ENCODE measurements at regions not wholly inside any gene's neighbourhood (a gene's known extent, or its start where the extent isn't known, plus 50 kb on each side); places are given as distances from the start of the nearest gene placed in this dataset.

- Mint-ChIP-seq H3K27me3 (peaks cover 7% of the 10 kb centered on the region), H3K36me3 (no peaks in the 10 kb centered on the region), H3K4me3 (no peak overlapping the region), H3K27ac (no peak overlapping the region), H3K9me3 (peaks cover 0 to 2% (median 0%) of the 10 kb centered on the region in 7 donors), H3K4me1 (no peaks in the 10 kb centered on the region)
- Histone ChIP-seq H3K27ac (ENCODE audit: insufficient read depth, low read length, poor library complexity, severe bottlenecking) (no peak overlapping the region), H3K9me3 (ENCODE audit: control insufficient read depth in 2 of 2, low read length in 2 of 2) (no peaks in the 10 kb centered on the region), H3K36me3 (ENCODE audit: control insufficient read depth, insufficient read depth, low read length) (no peaks in the 10 kb centered on the region), H3K4me1 (ENCODE audit: control insufficient read depth, insufficient read depth, low read length, poor library complexity, severe bottlenecking) (no peaks in the 10 kb centered on the region), H3K27me3 (ENCODE audit: control insufficient read depth, insufficient read depth, low read length) (peaks cover 6% of the 10 kb centered on the region), H3K4me3 (ENCODE audit: low read depth, low read length) (no peak overlapping the region)
- DNase-seq (no peak), ATAC-seq (ENCODE audit: low read depth in 2 of 2) (no peak)
Observed at GRCh38 chr14:56049536-56049935, 68.7 kb upstream of the PELI2 start.

DNA sequence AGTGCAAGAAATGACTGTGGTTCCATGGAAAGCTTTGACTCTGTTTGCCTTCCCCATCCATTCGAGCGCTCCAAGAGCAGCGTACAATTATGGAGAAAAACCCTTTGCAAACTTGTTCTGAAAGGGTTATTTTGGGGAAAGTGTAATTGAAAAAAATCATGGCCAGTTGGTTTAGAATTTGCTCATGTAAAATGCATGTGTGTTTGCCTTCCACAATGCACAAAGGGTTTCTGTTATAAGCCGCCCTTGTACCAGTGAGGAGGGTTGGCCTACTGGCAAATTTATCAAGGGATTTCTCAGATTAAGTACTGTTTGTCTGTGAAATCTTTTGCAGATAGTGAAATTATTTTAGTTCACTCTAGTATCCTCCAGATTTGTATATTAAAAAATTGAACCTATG, 62.7 kb upstream of the PELI2 start:
- Histone ChIP-seq H3K4me1 (ENCODE audit: control insufficient read depth, insufficient read depth, low read length, poor library complexity, severe bottlenecking) (no peaks in the 10 kb centered on the region), H3K27me3 (ENCODE audit: control insufficient read depth, insufficient read depth, low read length) (peaks cover 4% of the 10 kb centered on the region), H3K4me3 (ENCODE audit: low read depth, low read length) (no peak overlapping the region), H3K9me3 (ENCODE audit: control insufficient read depth in 2 of 2, low read length in 2 of 2) (no peaks in the 10 kb centered on the region), H3K27ac (ENCODE audit: insufficient read depth, low read length, poor library complexity, severe bottlenecking) (no peak overlapping the region), H3K36me3 (ENCODE audit: control insufficient read depth, insufficient read depth, low read length) (no peaks in the 10 kb centered on the region)
- no peak overlapping the region for H3K4me3 Mint-ChIP-seq
- no peak overlapping the region for H3K27ac Mint-ChIP-seq
- peaks cover 0 to 4% (median 0%) of the 10 kb centered on the region in 7 donors for H3K9me3 Mint-ChIP-seq
- H3K27me3 Mint-ChIP-seq, result peaks cover 7% of the 10 kb centered on the region
- DNase-seq (no peak), ATAC-seq (ENCODE audit: low read depth in 2 of 2) (no peak)
- no peaks in the 10 kb centered on the region for H3K4me1 Mint-ChIP-seq
- H3K36me3 Mint-ChIP-seq, result no peaks in the 10 kb centered on the region

- Mint-ChIP-seq H3K4me3 (no peak overlapping the region), H3K27ac (no peak overlapping the region), H3K4me1 (no peaks in the 10 kb centered on the region), H3K36me3 (no peaks in the 10 kb centered on the region), H3K9me3 (peaks cover 0 to 4% (median 0%) of the 10 kb centered on the region in 7 donors), H3K27me3 (peaks cover 7% of the 10 kb centered on the region)
- DNase-seq, result no peak
- ATAC-seq (ENCODE audit: low read depth in 2 of 2), result no peak
- Histone ChIP-seq H3K4me1 (ENCODE audit: control insufficient read depth, insufficient read depth, low read length, poor library complexity, severe bottlenecking) (no peaks in the 10 kb centered on the region), H3K27me3 (ENCODE audit: control insufficient read depth, insufficient read depth, low read length) (peaks cover 4% of the 10 kb centered on the region), H3K36me3 (ENCODE audit: control insufficient read depth, insufficient read depth, low read length) (no peaks in the 10 kb centered on the region), H3K27ac (ENCODE audit: insufficient read depth, low read length, poor library complexity, severe bottlenecking) (no peak overlapping the region), H3K4me3 (ENCODE audit: low read depth, low read length) (no peak overlapping the region), H3K9me3 (ENCODE audit: control insufficient read depth in 2 of 2, low read length in 2 of 2) (no peaks in the 10 kb centered on the region)
Observed at GRCh38 chr14:56056031-56056430, 62.2 kb upstream of the PELI2 start.

GRCh38 chr14:56057071-56057741, 61.0 kb upstream of the PELI2 start:
- peaks cover 0 to 4% (median 0%) of the 10 kb centered on the region in 7 donors for H3K9me3 Mint-ChIP-seq
- H3K4me1 Mint-ChIP-seq, result no peaks in the 10 kb centered on the region
- no peak overlapping the region for H3K4me3 ChIP-seq (ENCODE audit: low read depth, low read length)
- H3K36me3 Mint-ChIP-seq, result no peaks in the 10 kb centered on the region
- H3K36me3 ChIP-seq (ENCODE audit: control insufficient read depth, insufficient read depth, low read length), result no peaks in the 10 kb centered on the region
- peaks cover under 1% of the 10 kb centered on the region for H3K27me3 Mint-ChIP-seq
- no peak overlapping the region for H3K27ac Mint-ChIP-seq
- ATAC-seq (ENCODE audit: low read depth in 2 of 2), result no peak
- no peaks in the 10 kb centered on the region for H3K4me1 ChIP-seq (ENCODE audit: control insufficient read depth, insufficient read depth, low read length, poor library complexity, severe bottlenecking)
- DNase-seq, result no peak
- H3K9me3 ChIP-seq (ENCODE audit: control insufficient read depth in 2 of 2, low read length in 2 of 2), result no peaks in the 10 kb centered on the region
- H3K4me3 Mint-ChIP-seq, result no peak overlapping the region
- no peaks in the 10 kb centered on the region for H3K27me3 ChIP-seq (ENCODE audit: control insufficient read depth, insufficient read depth, low read length)
- H3K27ac ChIP-seq (ENCODE audit: insufficient read depth, low read length, poor library complexity, severe bottlenecking), result no peak overlapping the region

DNA sequence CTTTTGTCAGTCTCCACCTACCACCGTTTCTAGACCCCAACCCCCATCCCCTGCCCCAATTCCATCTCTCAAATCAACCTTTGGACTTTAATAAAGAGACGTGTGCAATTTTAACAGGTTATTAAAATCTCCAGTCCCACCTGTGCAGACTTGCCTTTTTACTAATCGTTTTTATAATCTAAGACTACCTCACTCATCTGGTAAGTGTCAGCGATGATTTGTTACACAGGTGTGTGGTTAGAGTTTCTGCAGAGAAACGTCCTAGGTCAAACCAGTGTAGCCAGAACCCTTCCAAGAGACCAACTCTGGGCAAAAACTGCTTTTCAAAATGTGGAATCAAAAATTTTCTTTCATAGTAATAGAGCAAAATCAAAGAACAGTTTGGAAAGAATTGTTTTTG, 60.4 kb upstream of the PELI2 start:
- Mint-ChIP-seq H3K4me3 (no peak overlapping the region), H3K4me1 (no peaks in the 10 kb centered on the region), H3K36me3 (no peaks in the 10 kb centered on the region), H3K27ac (no peak overlapping the region), H3K9me3 (peaks cover 0 to 2% (median 0%) of the 10 kb centered on the region in 7 donors), H3K27me3 (no peaks in the 10 kb centered on the region)
- H3K4me1 ChIP-seq (ENCODE audit: control insufficient read depth, insufficient read depth, low read length, poor library complexity, severe bottlenecking), result no peaks in the 10 kb centered on the region
- H3K27ac ChIP-seq (ENCODE audit: insufficient read depth, low read length, poor library complexity, severe bottlenecking), result no peak overlapping the region
- DNase-seq (no peak), ATAC-seq (ENCODE audit: low read depth in 2 of 2) (no peak)
- H3K27me3 ChIP-seq (ENCODE audit: control insufficient read depth, insufficient read depth, low read length), result no peaks in the 10 kb centered on the region
- no peaks in the 10 kb centered on the region for H3K9me3 ChIP-seq (ENCODE audit: control insufficient read depth in 2 of 2, low read length in 2 of 2)
- H3K36me3 ChIP-seq (ENCODE audit: control insufficient read depth, insufficient read depth, low read length), result no peaks in the 10 kb centered on the region
- H3K4me3 ChIP-seq (ENCODE audit: low read depth, low read length), result no peak overlapping the region

GRCh38 chr14:56059054-56059453, 59.2 kb upstream of the PELI2 start:
- no peak overlapping the region for H3K27ac Mint-ChIP-seq
- H3K27me3 Mint-ChIP-seq, result no peaks in the 10 kb centered on the region
- Histone ChIP-seq H3K36me3 (ENCODE audit: control insufficient read depth, insufficient read depth, low read length) (no peaks in the 10 kb centered on the region), H3K27me3 (ENCODE audit: control insufficient read depth, insufficient read depth, low read length) (no peaks in the 10 kb centered on the region), H3K4me3 (ENCODE audit: low read depth, low read length) (no peak overlapping the region), H3K9me3 (ENCODE audit: control insufficient read depth in 2 of 2, low read length in 2 of 2) (no peaks in the 10 kb centered on the region), H3K4me1 (ENCODE audit: control insufficient read depth, insufficient read depth, low read length, poor library complexity, severe bottlenecking) (no peaks in the 10 kb centered on the region), H3K27ac (ENCODE audit: insufficient read depth, low read length, poor library complexity, severe bottlenecking) (no peak overlapping the region)
- ATAC-seq (ENCODE audit: low read depth in 2 of 2), result no peak
- H3K36me3 Mint-ChIP-seq, result no peaks in the 10 kb centered on the region
- peaks cover 0 to 2% (median 0%) of the 10 kb centered on the region in 7 donors for H3K9me3 Mint-ChIP-seq
- no peaks in the 10 kb centered on the region for H3K4me1 Mint-ChIP-seq
- no peak overlapping the region for H3K4me3 Mint-ChIP-seq
- no peak for DNase-seq

DNA sequence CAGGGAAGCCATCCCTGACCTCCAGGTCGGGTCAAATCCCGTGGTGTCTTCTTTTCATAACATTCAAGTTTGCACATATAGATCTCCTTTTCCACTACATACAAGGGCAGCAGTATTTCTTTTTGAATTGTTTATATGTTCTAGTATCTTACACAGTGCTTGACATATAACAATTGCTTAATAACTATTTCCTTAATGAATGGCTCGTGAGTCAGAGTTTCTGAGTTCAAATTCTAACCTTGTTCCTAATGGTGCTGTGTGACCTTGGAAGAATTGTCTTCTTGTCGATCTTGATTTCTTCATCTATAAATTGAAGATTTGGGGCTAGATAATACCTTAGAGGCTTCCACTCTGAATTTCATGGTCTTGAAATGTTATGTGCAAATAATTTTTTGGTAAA, 57.2 kb upstream of the PELI2 start:
- no peaks in the 10 kb centered on the region for H3K36me3 ChIP-seq (ENCODE audit: control insufficient read depth, insufficient read depth, low read length)
- Mint-ChIP-seq H3K9me3 (peaks cover 0 to 1% (median 0%) of the 10 kb centered on the region in 7 donors), H3K4me1 (no peaks in the 10 kb centered on the region)

DNA sequence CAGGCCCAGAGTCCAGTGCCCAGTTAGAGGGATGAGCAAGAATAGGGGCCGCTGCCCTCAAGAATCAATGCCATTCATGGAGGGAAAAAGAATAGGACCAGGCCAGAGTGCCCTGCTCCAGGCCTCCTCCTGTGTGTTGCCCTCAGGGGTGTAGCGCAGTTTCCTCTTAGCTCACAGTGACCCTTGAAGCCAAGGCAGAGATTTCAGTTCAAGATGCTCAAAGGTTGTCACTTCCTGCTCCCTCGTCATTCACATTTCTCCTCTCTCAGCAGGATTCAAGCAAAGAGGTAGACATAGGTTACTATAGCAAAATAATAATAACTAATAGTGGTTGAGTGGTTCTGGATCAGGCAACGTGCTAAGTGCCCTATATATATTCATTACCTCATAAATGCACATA, 55.1 kb upstream of the PELI2 start:
- no peak overlapping the region for H3K4me3 Mint-ChIP-seq

More for the DNA sequence above, 57.2 kb upstream of the PELI2 start:
- Histone ChIP-seq H3K9me3 (ENCODE audit: control insufficient read depth in 2 of 2, low read length in 2 of 2) (no peaks in the 10 kb centered on the region), H3K27ac (ENCODE audit: insufficient read depth, low read length, poor library complexity, severe bottlenecking) (no peak overlapping the region), H3K4me3 (ENCODE audit: low read depth, low read length) (no peak overlapping the region), H3K27me3 (ENCODE audit: control insufficient read depth, insufficient read depth, low read length) (no peaks in the 10 kb centered on the region), H3K4me1 (ENCODE audit: control insufficient read depth, insufficient read depth, low read length, poor library complexity, severe bottlenecking) (no peaks in the 10 kb centered on the region)
- Mint-ChIP-seq H3K27me3 (peaks cover 6% of the 10 kb centered on the region), H3K27ac (no peak overlapping the region), H3K4me3 (no peak overlapping the region), H3K36me3 (no peaks in the 10 kb centered on the region)
- ATAC-seq (ENCODE audit: low read depth in 2 of 2), result no peak
- DNase-seq, result no peak

More for the DNA sequence above, 55.1 kb upstream of the PELI2 start:
- Histone ChIP-seq H3K27ac (ENCODE audit: insufficient read depth, low read length, poor library complexity, severe bottlenecking) (no peak overlapping the region), H3K4me3 (ENCODE audit: low read depth, low read length) (no peak overlapping the region), H3K9me3 (ENCODE audit: control insufficient read depth in 2 of 2, low read length in 2 of 2) (no peaks in the 10 kb centered on the region), H3K4me1 (ENCODE audit: control insufficient read depth, insufficient read depth, low read length, poor library complexity, severe bottlenecking) (no peaks in the 10 kb centered on the region), H3K27me3 (ENCODE audit: control insufficient read depth, insufficient read depth, low read length) (no peaks in the 10 kb centered on the region), H3K36me3 (ENCODE audit: control insufficient read depth, insufficient read depth, low read length) (no peaks in the 10 kb centered on the region)
- no peak for ATAC-seq (ENCODE audit: low read depth in 2 of 2)
- DNase-seq, result no peak
- H3K9me3 Mint-ChIP-seq, result peaks cover 0 to 1% (median 0%) of the 10 kb centered on the region in 7 donors
- H3K36me3 Mint-ChIP-seq, result no peaks in the 10 kb centered on the region
- no peaks in the 10 kb centered on the region for H3K4me1 Mint-ChIP-seq
- no peak overlapping the region for H3K27ac Mint-ChIP-seq
- H3K27me3 Mint-ChIP-seq, result peaks cover 10% of the 10 kb centered on the region
